Mucosa of descending colon (tissue), 3 donors: ENCODE measurements at regions not wholly inside any gene's neighbourhood (a gene's known extent, or its start where the extent isn't known, plus 50 kb on each side); places are given as distances from the start of the nearest gene placed in this dataset.

Source experiments
- ATAC-seq: fragments of 200-7000 bp; cut with Tn5 transposase; one replicate; pipeline ENCODE4 v1.9.1; 2020; ENCODE audit warnings: mild to moderate bottlenecking, moderate library complexity
- DNase-seq, 3 donors: peaks; one replicate each; pipeline ENCODE4 v3.0.0-alpha.2; 2020
- H3K36me3 ChIP-seq: fragments of 200-600 bp; one replicate; pipeline ENCODE4 v1.8.0; 2021; ENCODE audit warnings: low read depth, mild to moderate bottlenecking
- H3K4me1 ChIP-seq: fragments of 200-600 bp; one replicate; pipeline ENCODE4 v1.8.0; 2021; ENCODE audit warnings: low read depth, mild to moderate bottlenecking
- H3K4me3 ChIP-seq: fragments of 200-600 bp; one replicate; pipeline ENCODE4 v1.8.0; 2021; ENCODE audit warnings: mild to moderate bottlenecking
- H3K9me3 ChIP-seq: fragments of 200-600 bp; one replicate; pipeline ENCODE4 v1.8.0; 2021; ENCODE audit warnings: mild to moderate bottlenecking
- intact Hi-C, 2 donors: fragments of 100-400 bp; cut with DNase I in 1 of 2; cut with micrococcal nuclease in 1 of 2; formaldehyde crosslinking; loops; one replicate each; pipeline versions ENCODE4 v1.11.0 to v1.11.1; 2022; cut with DNase I, micrococcal nuclease
- TF ChIP-seq, protein P1 (sequence below): fragments of 200-600 bp; IDR thresholded peaks from one replicate; pipeline ENCODE4 v1.8.0; 2022; ENCODE audit warnings: antibody characterized with exemption, mild to moderate bottlenecking
- donor health status: DM: no; HTN: no; CAD: no; lungs with moderate emphysema.
- donor health status: DM: no; HTN: no; CAD: no.
- donor health status: DM: no; HTN: yes; CAD: no.

DNA sequence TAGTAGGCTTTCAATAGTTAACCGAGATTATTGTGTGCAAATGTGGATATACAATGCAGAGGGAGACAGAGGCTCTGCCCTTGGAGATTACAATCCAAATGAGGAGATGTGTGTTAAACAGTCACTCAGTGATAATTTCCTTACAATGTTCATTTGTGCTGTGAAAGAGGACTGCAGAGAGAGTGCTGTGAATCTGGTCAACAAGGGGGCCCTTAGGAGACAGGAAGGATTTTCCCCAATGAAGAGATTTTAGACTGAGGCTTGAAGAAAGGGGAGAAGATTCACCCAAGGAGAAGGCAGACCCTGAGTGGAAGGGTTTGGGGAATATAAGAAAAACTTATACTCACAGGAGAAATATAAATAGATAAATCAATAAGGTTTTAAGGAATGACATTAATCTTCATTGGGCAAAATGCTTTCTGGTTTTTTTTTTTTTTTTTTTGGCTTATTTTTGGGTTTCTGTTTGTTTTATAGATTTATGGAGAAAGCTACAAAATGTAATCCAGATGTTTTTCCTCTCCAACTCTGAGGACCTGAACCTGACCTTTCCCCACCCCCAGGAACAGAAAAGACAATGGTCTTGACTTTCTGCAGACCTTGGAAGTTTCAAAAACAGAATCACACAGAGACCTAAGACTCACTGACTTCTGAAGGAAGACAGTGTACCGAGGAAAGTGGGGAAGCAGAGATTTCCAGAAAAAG is 151.3 kb upstream of the SERPINE2 start:
- H3K4me1 ChIP-seq = no peaks in the 10 kb centered on the region
- ATAC-seq (no peak), DNase-seq (no peak)
- TF ChIP-seq, protein P1, sequence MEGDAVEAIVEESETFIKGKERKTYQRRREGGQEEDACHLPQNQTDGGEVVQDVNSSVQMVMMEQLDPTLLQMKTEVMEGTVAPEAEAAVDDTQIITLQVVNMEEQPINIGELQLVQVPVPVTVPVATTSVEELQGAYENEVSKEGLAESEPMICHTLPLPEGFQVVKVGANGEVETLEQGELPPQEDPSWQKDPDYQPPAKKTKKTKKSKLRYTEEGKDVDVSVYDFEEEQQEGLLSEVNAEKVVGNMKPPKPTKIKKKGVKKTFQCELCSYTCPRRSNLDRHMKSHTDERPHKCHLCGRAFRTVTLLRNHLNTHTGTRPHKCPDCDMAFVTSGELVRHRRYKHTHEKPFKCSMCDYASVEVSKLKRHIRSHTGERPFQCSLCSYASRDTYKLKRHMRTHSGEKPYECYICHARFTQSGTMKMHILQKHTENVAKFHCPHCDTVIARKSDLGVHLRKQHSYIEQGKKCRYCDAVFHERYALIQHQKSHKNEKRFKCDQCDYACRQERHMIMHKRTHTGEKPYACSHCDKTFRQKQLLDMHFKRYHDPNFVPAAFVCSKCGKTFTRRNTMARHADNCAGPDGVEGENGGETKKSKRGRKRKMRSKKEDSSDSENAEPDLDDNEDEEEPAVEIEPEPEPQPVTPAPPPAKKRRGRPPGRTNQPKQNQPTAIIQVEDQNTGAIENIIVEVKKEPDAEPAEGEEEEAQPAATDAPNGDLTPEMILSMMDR = no peak
- H3K9me3 ChIP-seq = peaks cover 6% of the 10 kb centered on the region
- intact Hi-C loops = no loop called here
- H3K4me3 ChIP-seq = no peak overlapping the region
- H3K36me3 ChIP-seq = no peaks in the 10 kb centered on the region

DNA sequence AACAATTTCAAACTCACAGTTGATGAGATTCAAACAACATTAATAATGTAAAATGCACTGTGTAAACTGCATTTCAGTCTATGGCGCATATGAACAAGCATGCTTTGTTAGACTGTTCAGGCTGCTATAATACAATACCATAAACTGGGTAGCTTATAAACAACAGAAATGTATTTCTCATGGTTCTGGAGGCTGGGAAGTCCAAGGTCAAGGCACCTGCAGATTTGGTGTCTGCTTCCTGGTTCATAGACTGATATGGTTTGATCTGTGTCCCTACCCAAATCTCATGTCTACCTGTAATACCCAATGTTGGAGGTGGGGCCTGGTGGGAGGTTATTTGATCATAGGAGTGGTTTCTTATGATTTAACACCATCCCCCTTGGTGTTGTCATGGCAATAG is 148.1 kb upstream of the SERPINE2 start:
- H3K4me1 ChIP-seq = no peaks in the 10 kb centered on the region
- peaks cover 6% of the 10 kb centered on the region for H3K9me3 ChIP-seq
- TF ChIP-seq, protein P1 = no peak
- intact Hi-C loops = no loop called here
- DNase-seq (no peak), ATAC-seq (no peak)
- no peak overlapping the region for H3K4me3 ChIP-seq
- H3K36me3 ChIP-seq = no peaks in the 10 kb centered on the region

DNA sequence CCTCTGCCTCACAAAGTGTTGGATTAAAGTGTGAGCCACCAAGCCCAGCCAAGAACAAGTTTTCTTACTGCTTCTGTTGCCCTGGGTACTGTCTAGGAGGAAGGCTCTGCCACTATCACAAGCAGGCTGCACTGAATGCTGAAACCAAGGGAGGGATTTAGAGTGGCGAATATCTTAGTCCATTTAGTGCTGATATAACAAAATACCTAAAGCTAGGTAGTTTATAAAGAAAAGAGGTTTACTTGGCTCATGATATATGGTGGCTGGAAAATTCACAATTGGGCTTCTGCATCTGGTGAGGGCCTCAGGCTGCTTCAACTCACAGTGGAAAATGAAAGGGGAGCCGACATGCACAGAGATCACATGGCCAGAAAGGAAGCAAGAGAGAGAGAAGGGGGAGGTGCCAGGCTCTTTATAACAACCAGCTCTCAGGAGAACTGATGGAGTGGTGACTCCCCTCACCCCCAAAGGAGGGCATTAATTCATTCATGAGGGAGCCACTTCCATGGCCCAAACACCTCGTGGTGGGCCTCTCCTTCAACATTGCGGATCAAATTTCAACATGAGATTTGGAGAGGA is 146.0 kb upstream of the SERPINE2 start:
- DNase-seq (no peak), ATAC-seq (no peak)
- Histone ChIP-seq H3K4me1 (no peaks in the 10 kb centered on the region), H3K9me3 (peaks cover 6% of the 10 kb centered on the region), H3K36me3 (no peaks in the 10 kb centered on the region), H3K4me3 (no peak overlapping the region)
- TF ChIP-seq, protein P1 = no peak
- intact Hi-C loops = no loop called here

DNA sequence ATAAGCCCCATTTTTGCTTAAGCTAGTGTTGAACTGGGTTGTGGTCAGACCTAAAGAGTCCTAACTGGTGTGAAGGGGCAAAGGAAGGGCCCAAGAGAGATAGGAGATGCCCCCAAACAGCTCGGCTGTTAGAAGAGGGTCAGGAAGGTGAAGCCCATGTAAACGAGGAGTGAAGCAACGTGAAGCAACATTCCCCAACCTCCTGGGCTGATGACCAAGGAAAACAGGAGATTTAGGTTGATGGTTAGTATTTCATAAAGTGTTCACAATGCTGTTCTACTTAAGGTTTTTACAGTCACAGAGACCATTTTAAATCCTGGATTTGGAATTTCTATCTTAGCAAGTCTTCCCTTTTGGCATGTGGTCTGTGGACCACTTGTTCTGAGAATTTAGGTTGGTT is 144.0 kb upstream of the SERPINE2 start:
- intact Hi-C loops = no loop called here
- ATAC-seq = no peak
- Histone ChIP-seq H3K36me3 (no peaks in the 10 kb centered on the region), H3K4me1 (no peaks in the 10 kb centered on the region), H3K4me3 (no peak overlapping the region), H3K9me3 (peaks cover 6% of the 10 kb centered on the region)
- no peak for DNase-seq
- TF ChIP-seq, protein P1 = no peak

DNA sequence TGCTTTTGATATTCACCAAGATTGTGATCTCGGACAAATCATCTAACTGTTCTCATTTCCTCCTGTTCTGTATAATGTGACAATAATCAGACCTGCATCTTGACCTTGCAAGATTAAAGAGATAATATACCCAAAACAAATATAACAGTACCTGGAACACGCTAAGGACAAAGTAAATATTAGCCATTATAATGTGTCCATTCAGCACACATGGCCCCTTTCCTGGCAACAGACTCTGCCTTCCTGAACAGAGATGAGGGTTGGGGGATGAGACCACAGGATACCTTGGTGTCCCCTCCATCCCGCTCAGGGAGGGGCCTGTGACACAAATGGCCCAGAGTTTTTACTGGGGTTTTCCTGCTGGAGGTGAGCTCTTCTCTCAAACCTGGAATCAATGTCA is 143.4 kb upstream of the SERPINE2 start:
- Histone ChIP-seq H3K9me3 (peaks cover 3% of the 10 kb centered on the region), H3K4me1 (no peaks in the 10 kb centered on the region), H3K4me3 (no peak overlapping the region), H3K36me3 (no peaks in the 10 kb centered on the region)
- intact Hi-C loops = no loop called here
- DNase-seq = no peak
- TF ChIP-seq, protein P1 = no peak
- ATAC-seq = no peak
